ENCODE measurements at regions not wholly inside any gene's neighbourhood (a gene's known extent, or its start where the extent isn't known, plus 50 kb on each side); places are given as distances from the start of the nearest gene placed in this dataset.

DNA sequence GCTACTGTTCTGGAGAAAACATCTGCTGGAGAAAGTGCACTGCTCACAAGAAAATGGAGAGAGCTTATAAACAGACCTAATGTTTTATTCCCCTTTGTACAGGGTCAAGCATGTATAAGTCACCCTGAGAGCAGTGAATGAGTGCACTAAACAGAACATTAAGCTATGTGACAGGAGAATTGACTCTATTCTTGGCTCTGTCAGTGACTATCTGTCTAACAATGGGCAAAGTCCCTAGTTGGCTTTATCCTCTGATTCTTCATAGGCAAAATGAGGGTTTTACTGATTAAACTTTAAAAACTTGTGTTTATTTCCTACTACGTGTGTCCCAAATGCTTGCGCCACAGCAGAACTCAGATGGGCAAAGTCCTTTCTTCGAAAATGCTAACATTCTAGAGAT, 655.1 kb upstream of the SLC39A10 start:
- TF ChIP-seq, protein P1, sequence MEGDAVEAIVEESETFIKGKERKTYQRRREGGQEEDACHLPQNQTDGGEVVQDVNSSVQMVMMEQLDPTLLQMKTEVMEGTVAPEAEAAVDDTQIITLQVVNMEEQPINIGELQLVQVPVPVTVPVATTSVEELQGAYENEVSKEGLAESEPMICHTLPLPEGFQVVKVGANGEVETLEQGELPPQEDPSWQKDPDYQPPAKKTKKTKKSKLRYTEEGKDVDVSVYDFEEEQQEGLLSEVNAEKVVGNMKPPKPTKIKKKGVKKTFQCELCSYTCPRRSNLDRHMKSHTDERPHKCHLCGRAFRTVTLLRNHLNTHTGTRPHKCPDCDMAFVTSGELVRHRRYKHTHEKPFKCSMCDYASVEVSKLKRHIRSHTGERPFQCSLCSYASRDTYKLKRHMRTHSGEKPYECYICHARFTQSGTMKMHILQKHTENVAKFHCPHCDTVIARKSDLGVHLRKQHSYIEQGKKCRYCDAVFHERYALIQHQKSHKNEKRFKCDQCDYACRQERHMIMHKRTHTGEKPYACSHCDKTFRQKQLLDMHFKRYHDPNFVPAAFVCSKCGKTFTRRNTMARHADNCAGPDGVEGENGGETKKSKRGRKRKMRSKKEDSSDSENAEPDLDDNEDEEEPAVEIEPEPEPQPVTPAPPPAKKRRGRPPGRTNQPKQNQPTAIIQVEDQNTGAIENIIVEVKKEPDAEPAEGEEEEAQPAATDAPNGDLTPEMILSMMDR (conservative IDR thresholded peaks at IDR 0.05; ENCODE audit: low read length), result no peak
- no peak for TF ChIP-seq EZH2phosphoT487 (IDR thresholded peaks at IDR 0.05; ENCODE audit: borderline replicate concordance)
